B cell (primary cell): ENCODE measurements at regions not wholly inside any gene's neighbourhood (a gene's known extent, or its start where the extent isn't known, plus 50 kb on each side); places are given as distances from the start of the nearest gene placed in this dataset.
A peak's percentile ranks its signal among the peaks of the same experiment; 100 is the strongest.

Experiments used
- ATAC-seq: fragments of 200-7000 bp; cut with Tn5 transposase; one replicate; pipeline ENCODE4 v1.10.0; 2021; ENCODE audit warnings: low read depth, mild to moderate bottlenecking, moderate number of reproducible peaks, moderate library complexity
- CTCF ChIA-PET: fragments of 350-600 bp; sonication (Branson Sonifier 250); formaldehyde crosslinking; loops from one replicate; lab custom pipeline; 2021; ENCODE audit warnings: antibody characterized with exemption, inconsistent platforms; lab: Charles Lee
- POLR2A ChIA-PET: fragments of 350-600 bp; sonication (Branson Sonifier 250); formaldehyde crosslinking; loops from one replicate; lab custom pipeline; 2021; ENCODE audit warnings: antibody characterized with exemption; lab: Charles Lee
- DNase-seq: peaks from one replicate; pipeline ENCODE4 v3.0.0; 2013
- H2AFZ ChIP-seq: 2 replicates; pipeline ENCODE4 v1.6.1; 2012; ENCODE audit warnings: mild to moderate bottlenecking, low read depth, low read length; ENCODE audit not compliant: insufficient read depth, poor library complexity, severe bottlenecking
- H3K27ac ChIP-seq, 2 donors: 1 replicate in 1 of 2; 2 replicates in 1 of 2; pipeline ENCODE4 v1.5.1; 2012 to 2013; ENCODE audit warnings: low read length in 2 of 2, mild to moderate bottlenecking in 2 of 2, moderate library complexity in 1 of 2
- H3K27me3 ChIP-seq, 4 experiments: fragments of 200-600 bp in 1 of 4; sonication (generic) in 1 of 4; replicated peaks in 1 of 4; 1 replicate in 2 of 4; 2 replicates in 2 of 4; pipeline versions ENCODE4 v1.6.1 to v1.7.0; 2013 to 2016; ENCODE audit warnings: low read length in 3 of 4, mild to moderate bottlenecking in 2 of 4, mixed read lengths in 1 of 4, moderate library complexity in 1 of 4; ENCODE audit not compliant: insufficient read depth in 4 of 4, control insufficient read depth in 3 of 4; ENCODE audit errors: control extremely low read depth in 1 of 4
- H3K36me3 ChIP-seq, 2 experiments: replicated peaks in 1 of 2; 1 replicate in 1 of 2; 2 replicates in 1 of 2; pipeline versions ENCODE4 v1.6.1 to v1.7.1; 2013; ENCODE audit warnings: low read length in 1 of 2; ENCODE audit not compliant: insufficient read depth in 2 of 2, control insufficient read depth in 1 of 2; ENCODE audit errors: control extremely low read depth in 1 of 2, extremely low read depth in 1 of 2
- H3K4me1 ChIP-seq, 2 donors: fragments of 200-600 bp in 1 of 2; sonication (generic) in 1 of 2; 1 replicate in 1 of 2; 2 replicates in 1 of 2; pipeline versions ENCODE4 v1.5.1 to v1.6.1; 2013 to 2017; ENCODE audit warnings: low read length in 2 of 2; ENCODE audit not compliant: control insufficient read depth in 2 of 2, insufficient read depth in 2 of 2
- H3K4me2 ChIP-seq: replicated peaks from 2 replicates; pipeline ENCODE3; 2012; ENCODE audit warnings: mild to moderate bottlenecking, low read depth, low read length; ENCODE audit not compliant: poor library complexity, severe bottlenecking
- H3K4me3 ChIP-seq, 5 experiments: fragments of 200-600 bp in 1 of 5; sonication (generic) in 1 of 5; 1 replicate in 3 of 5; 2 replicates in 2 of 5; pipeline versions ENCODE4 v1.5.1 to v1.7.0; 2011 to 2016; ENCODE audit warnings: low read length in 4 of 5, mild to moderate bottlenecking in 4 of 5, low read depth in 2 of 5, control low read depth in 1 of 5, moderate library complexity in 1 of 5; ENCODE audit not compliant: insufficient read depth in 1 of 5; ENCODE audit errors: control extremely low read depth in 1 of 5, extremely low read depth in 1 of 5
- H3K79me2 ChIP-seq: fragments of 200-600 bp; sonication (generic); one replicate; pipeline ENCODE4 v1.6.0; 2016; ENCODE audit warnings: low read length; ENCODE audit not compliant: control insufficient read depth, insufficient read depth
- H3K9ac ChIP-seq: fragments of 200-600 bp; sonication (generic); 2 replicates; pipeline ENCODE4 v1.6.1; 2017; ENCODE audit warnings: mild to moderate bottlenecking, low read length, moderate library complexity
- H3K9me3 ChIP-seq, 3 donors: one replicate each; pipeline versions ENCODE4 v1.6.1 to v1.7.1; 2013; ENCODE audit warnings: low read length in 2 of 3; ENCODE audit not compliant: control insufficient read depth in 2 of 3, insufficient read depth in 1 of 3; ENCODE audit errors: control extremely low read depth in 1 of 3
- H4K20me1 ChIP-seq: 2 replicates; pipeline ENCODE4 v1.6.0; 2012; ENCODE audit warnings: mild to moderate bottlenecking, low read length; ENCODE audit not compliant: insufficient read depth, control insufficient read depth, poor library complexity, severe bottlenecking
- H3K27ac Mint-ChIP-seq: one replicate; pipeline ENCODE4 v1.8.0; 2021; ENCODE audit warnings: mixed read lengths
- H3K27me3 Mint-ChIP-seq: one replicate; pipeline ENCODE4 v1.8.0; 2021; ENCODE audit warnings: mixed read lengths
- H3K4me1 Mint-ChIP-seq: one replicate; pipeline ENCODE4 v1.8.0; 2021; ENCODE audit warnings: mixed read lengths
- H3K4me3 Mint-ChIP-seq: one replicate; pipeline ENCODE4 v1.8.0; 2021; ENCODE audit warnings: mixed read lengths
- H3K9me3 Mint-ChIP-seq: one replicate; pipeline ENCODE4 v1.8.0; 2022; ENCODE audit warnings: mixed read lengths; ENCODE audit not compliant: insufficient read depth
- CTCF ChIP-seq: fragments of 200-600 bp; IDR thresholded peaks from one replicate; pipeline ENCODE4 v1.8.0; 2022; ENCODE audit warnings: antibody characterized with exemption, mild to moderate bottlenecking
- EZH2 ChIP-seq: IDR thresholded peaks from 2 replicates; pipeline ENCODE4 v1.6.1; 2012; ENCODE audit warnings: borderline replicate concordance, low read depth, mild to moderate bottlenecking, moderate library complexity, low read length; ENCODE audit not compliant: insufficient read depth, poor library complexity, severe bottlenecking
- WGBS: methylation state at CpG from one replicate; pipeline ENCODE4 v1.1.5; 2013; ENCODE audit warnings: missing lambda C conversion rate; ENCODE audit not compliant: insufficient coverage; 5-methylcytosine and 5-hydroxymethylcytosine counted together
- intact Hi-C: fragments of 100-400 bp; cut with micrococcal nuclease; formaldehyde crosslinking; loops from one replicate; pipeline ENCODE4 v1.10.0; 2022

GRCh38 chr10:7045891-7046599 is 364.8 kb downstream of the SFMBT2 start:
- 90% methylated on average over 2 of the region's 4 CpGs for WGBS
- peaks cover 28% of the 10 kb centered on the region for H3K4me1 Mint-ChIP-seq
- peaks cover 14% of the 10 kb centered on the region for H3K27me3 Mint-ChIP-seq
- peak overlapping the region; percentile 26 for H3K4me2 ChIP-seq
- intact Hi-C loops, result no loop called here
- no peak overlapping the region for H3K9ac ChIP-seq
- H3K79me2 ChIP-seq, result no peaks in the 10 kb centered on the region
- H3K4me3 Mint-ChIP-seq, result peak overlapping the region; percentile 3
- peaks cover 22 to 31% of the 10 kb centered on the region in 2 donors for H3K4me1 ChIP-seq
- H2AFZ ChIP-seq, result no peak overlapping the region
- TF ChIP-seq EZH2 (no peak), CTCF (no peak)
- ChIA-PET CTCF (interaction anchor here (0.9 kb wide), 1 partner anchor 10 kb away, joined by 3 read pairs; no protein-coding TSS in a partner anchor), POLR2A (no interaction called here)
- no peak overlapping the region for H3K27ac Mint-ChIP-seq
- no peak overlapping the region for H3K27ac ChIP-seq
- no peak overlapping the region for H3K4me3 ChIP-seq
- no peaks in the 10 kb centered on the region for H3K36me3 ChIP-seq
- ATAC-seq (peak; percentile 56), DNase-seq (peak; percentile 59)
- H3K9me3 Mint-ChIP-seq, result peaks cover 3% of the 10 kb centered on the region
- peaks cover 0 to 10% (median 0%) of the 10 kb centered on the region in 3 donors for H3K9me3 ChIP-seq
- peaks cover 0 to 3% (median 0%) of the 10 kb centered on the region in 4 experiments for H3K27me3 ChIP-seq
- H4K20me1 ChIP-seq, result no peaks in the 10 kb centered on the region

- no peak for TF ChIP-seq EZH2
- TF ChIP-seq CTCF, result no peak
- intact Hi-C loops, result no loop called here
- DNase-seq, result no peak
- Histone ChIP-seq H3K9me3 (no peaks in the 10 kb centered on the region), H3K4me2 (no peak overlapping the region), H2AFZ (no peak overlapping the region), H3K36me3 (no peaks in the 10 kb centered on the region), H3K79me2 (no peaks in the 10 kb centered on the region), H3K9ac (no peak overlapping the region), H3K4me1 (peaks cover 22 to 31% of the 10 kb centered on the region in 2 donors), H3K4me3 (no peak overlapping the region), H3K27ac (no peak overlapping the region), H4K20me1 (no peaks in the 10 kb centered on the region), H3K27me3 (peaks cover 0 to 3% (median 0%) of the 10 kb centered on the region in 4 experiments)
- POLR2A ChIA-PET, result no interaction called here
- ATAC-seq, result no peak
- H3K27ac Mint-ChIP-seq, result no peak overlapping the region
- peaks cover 28% of the 10 kb centered on the region for H3K4me1 Mint-ChIP-seq
- no peaks in the 10 kb centered on the region for H3K9me3 Mint-ChIP-seq
- no peak overlapping the region for H3K4me3 Mint-ChIP-seq
- H3K27me3 Mint-ChIP-seq, result peaks cover 29% of the 10 kb centered on the region
- WGBS, result 77% methylated on average over 3 of the region's 3 CpGs
- CTCF ChIA-PET, result no interaction called here
Observed at GRCh38 chr10:7043055-7043653, 367.7 kb downstream of the SFMBT2 start.
